ENCODE measurements at regions not wholly inside any gene's neighbourhood (a gene's known extent, or its start where the extent isn't known, plus 50 kb on each side); places are given as distances from the start of the nearest gene placed in this dataset.

GRCh38 chr3:30193625-30194044, 412.8 kb upstream of the TGFBR2 start:
- no peak for FAIRE-seq
- H4K8ac ChIP-seq (ENCODE audit: extremely low read depth, insufficient read depth, low read length) = no peak overlapping the region

More at GRCh38 chr3:30193625-30194044, 412.8 kb upstream of the TGFBR2 start:
- H3K56ac ChIP-seq (replicated peaks; ENCODE audit: insufficient read length, low read depth, low read length) = no peak overlapping the region
- no peaks in the 10 kb centered on the region for H3K9me3 ChIP-seq (ENCODE audit: insufficient read depth in 2 of 2, low read depth in 1 of 2, low read length in 1 of 2)
- H3K18ac ChIP-seq (ENCODE audit: extremely low read depth, low read length) = no peak overlapping the region
- no peak overlapping the region for H2BK15ac ChIP-seq (ENCODE audit: low read length)
- TF ChIP-seq CBX8 (IDR thresholded peaks at IDR 0.05; ENCODE audit: borderline replicate concordance, low read depth, low read length) = no peak
- H4K20me1 ChIP-seq (replicated peaks in 1 of 2; ENCODE audit: control insufficient read depth in 1 of 2, insufficient read depth in 2 of 2, low read length in 2 of 2) = no peaks in the 10 kb centered on the region
- no peak overlapping the region for H2BK5ac ChIP-seq (ENCODE audit: low read depth, low read length)
- no peaks in the 10 kb centered on the region for H3K4me1 ChIP-seq (replicated peaks in 1 of 4; ENCODE audit: control insufficient read depth in 3 of 4, insufficient read depth in 4 of 4, low read length in 3 of 4)
- H2AFZ ChIP-seq (ENCODE audit: low read length) = no peak overlapping the region
- WGBS, 2 experiments (ENCODE audit: extremely low coverage in 1 of 2, insufficient coverage in 1 of 2, insufficient read length in 1 of 2, insufficient replicate concordance in 2 of 2, low coverage in 1 of 2, low lambda C conversion rate in 2 of 2, missing lambda C conversion rate in 1 of 2) = 51% methylated on average over 2 of the region's 2 CpGs; no CpG with 5 or more reads in 1 of the 2 experiments
- H3K23ac ChIP-seq (ENCODE audit: insufficient read length) = no peak overlapping the region
- no peaks in the 10 kb centered on the region for H3K23me2 ChIP-seq (ENCODE audit: low read depth, low read length)
- no peak overlapping the region for H2BK20ac ChIP-seq (ENCODE audit: low read length)
- H4K91ac ChIP-seq (replicated peaks; ENCODE audit: insufficient read length, low read length) = no peak overlapping the region
- H3K79me1 ChIP-seq (ENCODE audit: low read depth, low read length) = no peaks in the 10 kb centered on the region
- no peak overlapping the region for H3K4me3 ChIP-seq (ENCODE audit: extremely low read depth in 1 of 4, insufficient read depth in 2 of 4, low read depth in 3 of 4, low read length in 4 of 4)
- no peaks in the 10 kb centered on the region for H3K27me3 ChIP-seq (replicated peaks in 1 of 4; ENCODE audit: control insufficient read depth in 3 of 4, extremely low read depth in 1 of 4, insufficient read depth in 3 of 4, low read length in 3 of 4)
- no peak overlapping the region for H3K9ac ChIP-seq (replicated peaks in 1 of 4; ENCODE audit: extremely low read depth in 1 of 4, low read depth in 3 of 4, low read length in 3 of 4)
- H3K27ac ChIP-seq (ENCODE audit: low read depth, low read length) = no peak overlapping the region
- no peak overlapping the region for H3K4ac ChIP-seq (replicated peaks; ENCODE audit: insufficient read length, low read depth, low read length)
- no peak for DNase-seq (ENCODE audit: low read depth in 1 of 2, low spot score in 2 of 2)
- no peaks in the 10 kb centered on the region for H3K79me2 ChIP-seq (ENCODE audit: control insufficient read depth in 1 of 2, insufficient read depth in 2 of 2, low read length in 2 of 2)
- H2BK12ac ChIP-seq (ENCODE audit: low read depth, low read length) = no peak overlapping the region
- CTCF ChIA-PET (ENCODE audit: partially characterized antibody) = interaction anchor here (1.1 to 7.3 kb wide), 4 partner anchors 103 to 182 kb away, joined by 3 to 37 read pairs (median 10); no protein-coding TSS in a partner anchor
- no peak overlapping the region for H2AK5ac ChIP-seq (ENCODE audit: low read depth, low read length)
- no peak overlapping the region for H2BK120ac ChIP-seq (replicated peaks; ENCODE audit: low read depth, low read length)
- H4K5ac ChIP-seq (ENCODE audit: insufficient read length, low read depth, low read length) = no peak overlapping the region
- no peak overlapping the region for H3K14ac ChIP-seq (ENCODE audit: insufficient read length)
- no peak overlapping the region for H3K4me2 ChIP-seq (ENCODE audit: insufficient read depth in 1 of 2, low read depth in 2 of 2, low read length in 2 of 2)
- POLR2A ChIA-PET (ENCODE audit: partially characterized antibody) = no interaction called here
- H3K36me3 ChIP-seq (ENCODE audit: control insufficient read depth in 2 of 4, insufficient read depth in 4 of 4, low read length in 3 of 4) = no peaks in the 10 kb centered on the region
